Mesendoderm (in vitro differentiated cells): ENCODE measurements at regions not wholly inside any gene's neighbourhood (a gene's known extent, or its start where the extent isn't known, plus 50 kb on each side); places are given as distances from the start of the nearest gene placed in this dataset.

ENCODE experiments used
- DNase-seq: peaks from one replicate; pipeline ENCODE4 v3.0.0; 2013
- H2AK5ac ChIP-seq: 2 replicates; pipeline ENCODE4 v1.6.1; 2013; ENCODE audit warnings: low read length, inconsistent platforms
- H2BK120ac ChIP-seq: 2 replicates; pipeline ENCODE4 v1.6.1; 2013; ENCODE audit warnings: low read depth, mild to moderate bottlenecking, low read length, moderate library complexity, mixed read lengths
- H2BK15ac ChIP-seq: replicated peaks from 2 replicates; pipeline ENCODE4 v1.6.1; 2013; ENCODE audit warnings: low read depth, mild to moderate bottlenecking, moderate library complexity
- H2BK5ac ChIP-seq: 2 replicates; pipeline ENCODE4 v1.6.1; 2013; ENCODE audit warnings: low read length, inconsistent platforms
- H3K18ac ChIP-seq: 2 replicates; pipeline ENCODE4 v1.6.1; 2013; ENCODE audit warnings: mild to moderate bottlenecking, low read length, mixed read lengths
- H3K23ac ChIP-seq: one replicate; pipeline ENCODE4 v1.6.1; 2013; ENCODE audit warnings: low read length
- H3K27ac ChIP-seq: 2 replicates; pipeline ENCODE4 v1.5.1; 2013; ENCODE audit warnings: low read depth, mild to moderate bottlenecking, inconsistent platforms, low read length, moderate library complexity
- H3K27me3 ChIP-seq: 2 replicates; pipeline ENCODE4 v1.6.1; 2013; ENCODE audit warnings: low read length, control low read depth, mild to moderate bottlenecking, inconsistent platforms; ENCODE audit not compliant: insufficient read depth, poor library complexity
- H3K36me3 ChIP-seq: 2 replicates; pipeline ENCODE4 v1.6.1; 2013; ENCODE audit warnings: low read length, inconsistent platforms; ENCODE audit not compliant: control insufficient read depth, insufficient read depth
- H3K4ac ChIP-seq: one replicate; pipeline ENCODE4 v1.6.1; 2013; ENCODE audit warnings: low read depth, mild to moderate bottlenecking, low read length, moderate library complexity
- H3K4me1 ChIP-seq: 2 replicates; pipeline ENCODE4 v1.6.1; 2013; ENCODE audit warnings: low read depth, low read length, inconsistent platforms; ENCODE audit not compliant: control insufficient read depth
- H3K4me2 ChIP-seq: 2 replicates; pipeline ENCODE4 v1.6.1; 2013; ENCODE audit warnings: low read length
- H3K4me3 ChIP-seq: 2 replicates; pipeline ENCODE4 v1.5.1; 2013; ENCODE audit warnings: mild to moderate bottlenecking, low read length
- H3K56ac ChIP-seq: one replicate; pipeline ENCODE4 v1.6.1; 2013; ENCODE audit warnings: low read length
- H3K79me1 ChIP-seq: 2 replicates; pipeline ENCODE4 v1.6.1; 2013; ENCODE audit warnings: low read length, inconsistent platforms
- H3K79me2 ChIP-seq: 2 replicates; pipeline ENCODE4 v1.6.1; 2013; ENCODE audit warnings: mild to moderate bottlenecking, low read length; ENCODE audit not compliant: control insufficient read depth, insufficient read depth
- H3K9ac ChIP-seq: 2 replicates; pipeline ENCODE4 v1.6.1; 2013; ENCODE audit warnings: low read length, inconsistent platforms
- H4K5ac ChIP-seq: one replicate; pipeline ENCODE4 v1.6.1; 2013; ENCODE audit warnings: low read length
- H4K8ac ChIP-seq: one replicate; pipeline ENCODE4 v1.6.1; 2013; ENCODE audit warnings: low read depth, mild to moderate bottlenecking, control low read depth, low read length, moderate library complexity
- WGBS: extraction: QIAGEN DNeasy Blood & Tissue Kit; methylation state at CpG from one replicate; pipeline ENCODE4 v1.1.7; 2013; ENCODE audit warnings: low lambda C conversion rate, missing lambda C conversion rate; ENCODE audit not compliant: insufficient coverage; ENCODE audit errors: extremely low coverage; 5-methylcytosine and 5-hydroxymethylcytosine counted together

- Histone ChIP-seq H3K27ac (no peak overlapping the region), H3K4me3 (no peak overlapping the region), H3K18ac (no peak overlapping the region), H4K5ac (no peak overlapping the region), H3K4me1 (no peaks in the 10 kb centered on the region), H3K36me3 (no peaks in the 10 kb centered on the region), H2BK15ac (no peak overlapping the region), H3K56ac (no peak overlapping the region), H3K79me2 (no peaks in the 10 kb centered on the region), H3K79me1 (no peaks in the 10 kb centered on the region), H2BK5ac (no peak overlapping the region), H3K9ac (no peak overlapping the region), H3K23ac (no peak overlapping the region), H2BK120ac (no peak overlapping the region), H3K4ac (no peak overlapping the region), H2AK5ac (no peak overlapping the region), H3K27me3 (no peaks in the 10 kb centered on the region), H3K4me2 (no peak overlapping the region), H4K8ac (no peak overlapping the region)
- DNase-seq: no peak
- WGBS: no CpG with 5 or more reads among the region's 9 CpGs
These were observed 245.2 kb upstream of the IRX2 start for GRCh38 chr5:2996687-2997086.

- Histone ChIP-seq H3K56ac (no peak overlapping the region), H3K4ac (no peak overlapping the region), H4K5ac (no peak overlapping the region), H3K79me1 (no peaks in the 10 kb centered on the region), H3K36me3 (no peaks in the 10 kb centered on the region), H3K4me3 (no peak overlapping the region), H3K79me2 (no peaks in the 10 kb centered on the region), H2BK15ac (no peak overlapping the region), H3K4me2 (no peak overlapping the region), H2BK5ac (no peak overlapping the region), H3K27me3 (no peaks in the 10 kb centered on the region), H3K18ac (no peak overlapping the region), H4K8ac (no peak overlapping the region), H3K27ac (no peak overlapping the region), H2BK120ac (no peak overlapping the region), H2AK5ac (no peak overlapping the region), H3K4me1 (no peaks in the 10 kb centered on the region), H3K23ac (no peak overlapping the region), H3K9ac (no peak overlapping the region)
- no CpG with 5 or more reads among the region's 12 CpGs for WGBS
- no peak for DNase-seq
These were observed 244.8 kb upstream of the IRX2 start for GRCh38 chr5:2996248-2996647.

- Histone ChIP-seq H4K8ac (no peak overlapping the region), H3K23ac (no peak overlapping the region), H3K27ac (no peak overlapping the region), H3K79me1 (no peaks in the 10 kb centered on the region), H2AK5ac (no peak overlapping the region), H3K4ac (no peak overlapping the region), H3K4me3 (no peak overlapping the region), H3K4me2 (no peak overlapping the region), H3K18ac (no peak overlapping the region), H3K56ac (no peak overlapping the region), H4K5ac (no peak overlapping the region), H2BK5ac (no peak overlapping the region), H2BK120ac (no peak overlapping the region), H3K4me1 (no peaks in the 10 kb centered on the region), H3K27me3 (no peaks in the 10 kb centered on the region), H3K36me3 (no peaks in the 10 kb centered on the region), H3K79me2 (no peaks in the 10 kb centered on the region), H3K9ac (no peak overlapping the region), H2BK15ac (no peak overlapping the region)
- DNase-seq: no peak
- WGBS: no CpG with 5 or more reads among the region's 9 CpGs
These were observed 244.2 kb upstream of the IRX2 start for GRCh38 chr5:2995667-2996066.

GRCh38 chr5:2995035-2995434 is 243.6 kb upstream of the IRX2 start:
- Histone ChIP-seq H3K9ac (no peak overlapping the region), H2AK5ac (no peak overlapping the region), H3K79me2 (no peaks in the 10 kb centered on the region), H2BK5ac (no peak overlapping the region), H3K36me3 (no peaks in the 10 kb centered on the region), H3K27ac (no peak overlapping the region), H3K27me3 (no peaks in the 10 kb centered on the region), H3K23ac (no peak overlapping the region), H3K79me1 (no peaks in the 10 kb centered on the region), H3K4me1 (no peaks in the 10 kb centered on the region), H3K18ac (no peak overlapping the region), H2BK120ac (no peak overlapping the region), H4K5ac (no peak overlapping the region), H3K56ac (no peak overlapping the region), H3K4ac (no peak overlapping the region), H2BK15ac (no peak overlapping the region), H3K4me2 (no peak overlapping the region), H3K4me3 (no peak overlapping the region), H4K8ac (no peak overlapping the region)
- WGBS: no CpG with 5 or more reads among the region's 5 CpGs
- no peak for DNase-seq

- H3K9ac ChIP-seq: no peak overlapping the region
- H3K4me1 ChIP-seq: no peaks in the 10 kb centered on the region
- H3K27me3 ChIP-seq: no peaks in the 10 kb centered on the region
- H3K36me3 ChIP-seq: no peaks in the 10 kb centered on the region
- H3K23ac ChIP-seq: no peak overlapping the region
- no peak overlapping the region for H3K4me3 ChIP-seq
- no peak overlapping the region for H3K56ac ChIP-seq
- H3K4ac ChIP-seq: no peak overlapping the region
- H3K4me2 ChIP-seq: no peak overlapping the region
- H4K5ac ChIP-seq: no peak overlapping the region
- no peak overlapping the region for H2BK120ac ChIP-seq
- no peaks in the 10 kb centered on the region for H3K79me1 ChIP-seq
- no peaks in the 10 kb centered on the region for H3K79me2 ChIP-seq
- H3K18ac ChIP-seq: no peak overlapping the region
- H4K8ac ChIP-seq: no peak overlapping the region
- no peak overlapping the region for H2AK5ac ChIP-seq
- H2BK15ac ChIP-seq: no peak overlapping the region
- no peak for DNase-seq
- H3K27ac ChIP-seq: no peak overlapping the region
- no peak overlapping the region for H2BK5ac ChIP-seq
- no CpG with 5 or more reads among the region's 5 CpGs for WGBS
These were observed 242.3 kb upstream of the IRX2 start for GRCh38 chr5:2993771-2994170.

- no peaks in the 10 kb centered on the region for H3K36me3 ChIP-seq
- no peaks in the 10 kb centered on the region for H3K79me1 ChIP-seq
- no peak overlapping the region for H3K9ac ChIP-seq
- H4K8ac ChIP-seq: no peak overlapping the region
- H3K4me3 ChIP-seq: no peak overlapping the region
- no peaks in the 10 kb centered on the region for H3K27me3 ChIP-seq
- no peak overlapping the region for H3K56ac ChIP-seq
- no peak overlapping the region for H3K18ac ChIP-seq
- no peak overlapping the region for H3K4me2 ChIP-seq
- no CpG with 5 or more reads among the region's 10 CpGs for WGBS
- H4K5ac ChIP-seq: no peak overlapping the region
- H3K79me2 ChIP-seq: no peaks in the 10 kb centered on the region
- no peak overlapping the region for H3K27ac ChIP-seq
- no peak overlapping the region for H3K4ac ChIP-seq
- no peak overlapping the region for H2BK5ac ChIP-seq
- no peak overlapping the region for H2BK15ac ChIP-seq
- no peak overlapping the region for H2AK5ac ChIP-seq
- no peak overlapping the region for H2BK120ac ChIP-seq
- no peaks in the 10 kb centered on the region for H3K4me1 ChIP-seq
- no peak overlapping the region for H3K23ac ChIP-seq
- no peak for DNase-seq
These were observed 241.8 kb upstream of the IRX2 start for GRCh38 chr5:2993301-2993700.
